GM18873 (cell line): ENCODE measurements at regions not wholly inside any gene's neighbourhood (a gene's known extent, or its start where the extent isn't known, plus 50 kb on each side); places are given as distances from the start of the nearest gene placed in this dataset.

ENCODE experiments used
- ATAC-seq: cut with Tn5 transposase; IDR thresholded peaks from one replicate; pipeline ENCODE4 v1.9.1; 2021; ENCODE audit warnings: mild to moderate bottlenecking, moderate library complexity, moderate number of reproducible peaks; ENCODE audit not compliant: unreplicated experiment, low FRiP score

DNA sequence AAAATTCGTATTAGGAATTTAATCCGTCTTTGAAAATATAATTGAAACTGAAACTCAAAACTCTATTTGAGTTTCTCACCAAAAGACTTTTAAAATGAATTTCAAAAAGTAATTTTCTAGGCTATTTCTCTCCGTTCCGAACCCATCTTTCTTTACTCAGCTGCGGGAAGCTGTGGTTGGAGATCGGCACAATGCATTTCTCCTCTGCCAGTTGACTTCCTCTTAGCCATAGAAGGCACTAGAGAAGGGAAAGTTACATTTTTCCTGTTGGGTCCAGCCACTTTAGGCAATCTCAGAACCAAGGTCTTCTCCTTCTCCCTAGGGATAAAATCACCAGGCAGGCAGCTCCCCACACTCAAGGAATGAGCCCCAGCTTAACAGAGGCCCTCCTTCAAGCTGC, 133.6 kb upstream of the COL1A2 start:
- ATAC-seq = no peak

DNA sequence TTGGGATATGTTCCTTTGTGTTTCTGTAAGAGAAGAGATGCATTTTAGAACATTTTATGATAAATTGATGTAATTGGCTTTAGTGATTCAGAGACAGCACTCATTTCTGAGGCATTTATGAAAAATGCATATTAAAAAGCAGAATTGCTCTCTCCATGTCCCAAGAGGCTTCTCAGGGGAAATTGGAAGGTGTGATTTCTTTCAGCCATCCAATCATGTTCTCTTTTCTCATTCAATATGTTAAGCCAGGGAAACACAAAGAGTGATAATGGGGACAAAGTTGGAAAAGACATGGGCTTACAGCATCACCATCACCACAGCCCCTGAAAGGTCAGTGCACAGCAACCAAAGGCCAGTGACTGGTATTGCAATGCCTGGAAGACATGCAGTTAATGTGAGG, 129.9 kb upstream of the COL1A2 start:
- ATAC-seq = no peak

DNA sequence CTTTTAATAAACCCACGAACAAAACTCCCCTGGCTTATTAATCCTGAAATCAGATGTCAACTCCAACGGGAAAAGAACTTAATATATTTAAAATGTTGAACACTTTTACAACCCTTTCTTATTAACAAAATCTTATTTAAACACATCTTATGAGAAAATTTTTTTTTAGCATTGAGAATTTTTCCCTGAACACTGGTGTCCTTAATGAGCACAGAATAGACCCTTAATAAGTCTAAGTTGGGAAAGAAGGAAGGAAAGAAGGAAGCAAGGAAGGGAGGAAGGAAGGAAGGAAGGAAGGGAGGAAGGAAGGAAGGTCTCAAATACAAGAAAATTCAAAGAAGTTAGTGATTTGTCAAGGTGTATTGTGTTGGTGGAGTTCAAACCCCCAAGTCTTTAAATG, 129.2 kb upstream of the COL1A2 start:
- ATAC-seq = no peak

DNA sequence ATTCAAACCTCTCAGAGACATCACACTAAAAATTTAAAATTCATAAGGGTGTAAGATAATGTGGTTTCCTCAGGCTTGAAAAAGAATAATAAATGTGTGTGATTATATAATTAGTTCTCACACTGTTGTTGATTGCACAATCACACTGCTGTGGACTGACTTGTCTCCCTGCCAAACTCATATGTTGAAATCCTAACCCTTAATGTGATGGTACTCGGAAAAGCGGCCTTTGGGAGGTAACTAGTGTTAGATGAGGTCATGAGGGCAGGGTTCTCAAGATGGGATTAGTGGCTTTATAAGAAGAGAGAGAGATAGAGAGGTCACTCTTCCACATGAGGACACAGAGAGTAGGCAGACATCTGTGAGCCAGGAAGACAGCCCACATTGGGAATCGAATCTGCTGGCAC, 128.5 kb upstream of the COL1A2 start:
- no peak for ATAC-seq

DNA sequence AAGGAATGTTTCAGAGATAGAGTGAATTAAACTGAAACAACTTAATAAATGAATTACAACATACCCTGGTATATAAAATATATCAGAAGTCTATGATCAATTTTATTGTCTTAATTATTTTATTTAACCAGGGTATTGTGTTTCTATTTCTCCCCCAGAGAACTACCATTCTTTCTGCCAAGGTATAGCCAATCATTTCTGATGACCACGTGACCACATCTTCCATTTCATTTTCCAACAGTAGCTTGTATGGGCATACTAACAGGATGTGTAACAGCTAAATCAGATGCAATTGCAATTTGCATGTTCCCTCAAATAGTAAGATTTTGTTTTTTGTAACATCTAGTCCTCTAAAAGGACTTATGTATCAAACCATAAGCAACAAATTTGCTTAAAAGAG, 123.9 kb upstream of the COL1A2 start:
- no peak for ATAC-seq

DNA sequence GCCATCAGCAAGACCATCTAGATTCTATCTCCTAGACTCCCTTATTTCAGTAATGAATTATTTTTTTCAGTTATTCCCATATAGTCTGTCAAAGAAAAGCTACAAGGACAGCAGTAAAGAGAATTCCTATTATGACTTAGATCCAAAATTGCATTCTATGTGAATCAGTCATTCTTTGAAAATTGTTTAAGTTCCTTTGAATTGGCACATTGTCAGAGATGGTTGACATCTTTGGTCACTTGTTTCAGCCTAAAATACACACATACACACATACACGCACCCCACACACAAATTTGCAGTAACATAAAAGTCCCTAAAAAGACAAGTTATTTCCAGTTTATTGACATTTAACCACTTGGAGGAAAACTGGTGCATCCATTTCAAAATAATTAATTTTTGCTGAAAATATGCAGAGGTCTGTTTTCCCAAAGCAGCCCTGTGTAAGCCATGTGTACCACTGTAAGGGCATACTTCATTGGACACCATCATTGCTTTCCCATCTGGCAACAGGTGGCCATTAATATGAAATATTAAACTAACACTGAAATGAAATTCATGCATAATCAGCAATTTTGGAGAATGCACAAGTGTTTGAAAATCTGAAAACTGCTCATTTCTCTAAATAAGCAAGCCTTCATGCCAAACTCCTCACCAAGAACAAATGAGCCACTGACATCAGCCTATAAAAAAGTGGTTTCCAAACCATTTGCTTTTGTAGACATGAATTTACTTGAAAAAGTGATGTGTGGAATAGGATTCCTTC, 121.7 kb upstream of the COL1A2 start:
- ATAC-seq = no peak

DNA sequence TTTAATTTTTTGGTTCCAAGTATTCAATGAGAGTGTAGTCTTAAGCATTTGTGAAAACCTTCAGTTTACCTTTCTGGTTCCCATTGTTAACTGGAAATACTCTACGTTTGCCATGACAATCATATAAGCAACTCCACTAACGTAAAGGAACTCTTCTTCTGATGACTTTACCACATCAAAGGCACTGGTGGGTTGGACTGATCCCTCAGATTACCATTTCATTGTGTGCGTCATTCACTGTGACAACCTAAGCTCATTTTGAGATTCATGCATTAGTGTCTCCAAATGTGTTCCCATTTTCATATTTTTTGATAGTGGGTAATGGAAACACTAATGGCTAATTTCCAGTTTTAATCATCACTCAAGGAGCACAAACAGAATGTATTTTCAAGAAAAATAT, 119.9 kb upstream of the COL1A2 start:
- no peak for ATAC-seq

DNA sequence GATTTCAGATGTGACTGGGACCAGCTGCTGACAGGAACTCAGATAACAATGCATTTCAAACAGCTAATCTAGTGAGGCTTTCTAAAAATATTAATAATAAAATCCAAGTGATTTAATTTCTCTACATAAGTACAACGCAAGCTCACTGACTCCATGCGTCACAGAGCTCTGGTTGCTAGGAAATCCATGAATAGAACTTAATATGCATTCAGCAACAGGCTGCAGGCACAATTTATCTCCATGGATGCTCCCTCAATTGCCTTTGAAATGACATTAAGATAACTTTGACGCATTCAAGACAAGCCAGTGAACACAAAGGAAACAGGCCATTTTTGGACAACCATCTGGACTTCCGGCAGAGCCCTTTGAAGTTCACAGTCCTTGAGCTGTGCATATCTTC, 118.7 kb upstream of the COL1A2 start:
- no peak for ATAC-seq

DNA sequence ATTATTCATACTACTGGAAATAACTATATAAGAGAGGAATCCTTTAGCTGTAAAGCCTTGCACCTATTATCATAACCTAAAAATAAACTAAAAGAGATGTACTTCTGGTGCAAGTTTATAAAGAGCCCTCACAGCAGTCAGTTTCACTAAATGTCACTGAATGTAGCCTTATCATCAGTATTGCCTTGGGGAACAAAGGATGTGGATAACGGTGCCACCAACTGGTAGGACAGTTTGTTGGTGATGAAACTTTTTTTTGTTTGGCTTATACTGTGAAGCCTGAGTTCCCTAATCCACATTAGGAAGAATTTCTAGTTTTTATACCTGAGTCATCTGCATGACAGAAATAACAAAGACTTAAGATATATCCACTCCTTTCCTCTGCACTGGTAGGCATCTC, 117.9 kb upstream of the COL1A2 start:
- no peak for ATAC-seq

DNA sequence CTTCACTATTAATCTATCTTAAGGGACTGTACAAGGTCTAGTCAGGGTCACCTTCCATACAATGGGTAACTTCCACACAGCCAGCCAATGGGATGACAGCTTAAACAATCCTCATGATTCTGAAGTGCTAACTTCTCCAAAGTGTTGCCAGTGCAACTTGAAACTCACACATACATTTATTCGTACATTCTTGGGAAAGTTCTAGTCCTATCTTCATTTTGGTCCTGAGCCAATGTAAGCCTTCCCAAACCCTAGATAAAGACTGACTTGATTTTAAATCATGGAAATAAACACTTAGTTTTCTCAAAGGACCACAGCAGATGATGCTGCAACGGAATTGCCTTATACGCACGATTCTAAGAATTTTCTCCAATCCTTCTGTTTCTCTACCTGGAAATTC, 117.5 kb upstream of the COL1A2 start:
- ATAC-seq = no peak

DNA sequence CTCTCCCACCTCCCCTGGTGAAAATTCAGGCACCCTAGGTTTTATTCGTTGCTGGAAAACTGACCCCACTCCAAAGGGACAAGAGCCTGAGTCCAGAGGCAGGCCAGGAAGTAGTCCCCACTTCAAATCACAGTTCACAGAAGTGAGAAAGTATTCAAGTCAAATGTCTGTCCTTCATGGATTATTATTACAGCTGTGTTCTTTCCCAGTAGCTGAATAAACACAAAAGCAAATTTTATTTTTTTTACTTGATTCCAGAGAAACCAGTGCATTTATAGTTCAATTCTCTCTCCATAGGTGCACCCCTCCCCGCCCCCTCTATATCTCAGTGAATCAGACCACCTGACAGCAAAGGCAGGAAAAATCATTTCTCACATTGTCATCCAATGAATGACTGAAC, 113.8 kb upstream of the COL1A2 start:
- no peak for ATAC-seq

DNA sequence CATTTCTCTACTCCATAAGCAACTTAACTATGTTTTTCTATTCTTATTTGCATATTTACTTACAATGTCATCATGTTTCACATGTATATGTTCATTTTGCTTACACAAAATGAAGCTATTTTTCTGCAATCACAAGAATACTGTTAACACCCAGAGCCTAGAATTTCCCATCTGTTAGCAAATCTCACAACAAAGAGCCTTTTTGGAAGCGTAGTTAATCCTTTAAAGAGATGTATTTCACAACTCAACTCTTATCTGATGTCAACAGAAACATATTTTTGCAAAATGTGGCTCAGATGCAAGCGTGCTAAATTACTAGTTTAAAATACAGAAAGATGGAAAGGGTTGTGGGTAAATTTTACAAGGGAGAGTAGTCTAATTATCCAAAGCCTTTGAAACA, 110.6 kb upstream of the COL1A2 start:
- ATAC-seq = no peak

DNA sequence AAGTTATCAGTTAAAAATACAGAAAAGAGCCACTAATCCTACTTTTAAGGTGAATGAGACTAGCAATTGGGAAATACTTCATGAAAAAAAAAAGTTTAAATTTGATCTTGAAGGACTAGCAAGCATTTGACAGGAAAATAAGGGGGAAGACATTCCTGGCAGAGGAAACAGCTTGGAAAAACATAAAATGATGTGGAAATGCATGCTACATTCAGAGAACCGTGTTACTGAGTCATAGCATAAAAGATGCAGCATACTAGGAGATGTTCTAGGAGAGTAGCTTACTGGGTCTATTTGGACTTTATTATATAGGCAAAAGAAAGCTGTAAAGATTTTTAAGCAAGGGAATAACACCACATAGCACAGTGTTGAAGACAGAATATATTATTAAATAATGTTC, 108.6 kb upstream of the COL1A2 start:
- ATAC-seq = no peak

DNA sequence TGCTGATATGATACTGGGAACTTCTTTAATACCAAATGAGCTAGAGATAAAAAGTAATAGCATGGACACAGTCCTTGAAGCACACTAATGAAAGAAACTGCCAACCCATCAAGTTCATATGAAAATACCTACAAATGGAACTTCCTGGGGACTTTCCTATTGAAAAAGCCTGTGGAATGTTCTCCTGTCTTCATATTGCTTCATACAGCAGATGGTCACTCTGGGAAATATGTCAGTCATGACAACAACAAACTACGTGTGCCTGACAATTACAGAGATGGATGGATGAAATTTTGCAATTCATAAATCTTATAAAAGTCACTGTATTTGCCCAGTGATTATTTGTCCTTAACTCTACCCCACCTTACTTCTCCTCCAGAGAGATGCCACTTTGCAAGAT, 106.6 kb upstream of the COL1A2 start:
- ATAC-seq = no peak

DNA sequence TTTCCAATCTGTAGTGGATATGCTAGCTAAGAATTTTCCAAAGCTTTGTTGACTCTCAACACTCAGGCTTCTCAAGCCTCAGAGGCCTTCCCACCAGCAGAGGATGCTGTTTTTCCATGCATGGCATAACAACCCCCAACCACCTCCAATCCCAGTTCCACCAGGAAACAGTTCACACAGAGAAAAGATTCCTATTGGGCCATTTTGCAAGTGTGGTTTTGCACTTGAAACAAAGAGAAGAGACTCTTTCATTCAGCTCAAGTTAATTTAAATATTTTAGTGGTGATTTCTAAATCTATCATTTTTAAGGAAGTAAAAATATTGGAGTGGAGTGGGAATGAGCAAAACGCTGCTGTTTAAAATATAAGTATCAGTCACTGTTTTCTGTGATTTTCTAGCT, 105.6 kb upstream of the COL1A2 start:
- ATAC-seq = no peak

DNA sequence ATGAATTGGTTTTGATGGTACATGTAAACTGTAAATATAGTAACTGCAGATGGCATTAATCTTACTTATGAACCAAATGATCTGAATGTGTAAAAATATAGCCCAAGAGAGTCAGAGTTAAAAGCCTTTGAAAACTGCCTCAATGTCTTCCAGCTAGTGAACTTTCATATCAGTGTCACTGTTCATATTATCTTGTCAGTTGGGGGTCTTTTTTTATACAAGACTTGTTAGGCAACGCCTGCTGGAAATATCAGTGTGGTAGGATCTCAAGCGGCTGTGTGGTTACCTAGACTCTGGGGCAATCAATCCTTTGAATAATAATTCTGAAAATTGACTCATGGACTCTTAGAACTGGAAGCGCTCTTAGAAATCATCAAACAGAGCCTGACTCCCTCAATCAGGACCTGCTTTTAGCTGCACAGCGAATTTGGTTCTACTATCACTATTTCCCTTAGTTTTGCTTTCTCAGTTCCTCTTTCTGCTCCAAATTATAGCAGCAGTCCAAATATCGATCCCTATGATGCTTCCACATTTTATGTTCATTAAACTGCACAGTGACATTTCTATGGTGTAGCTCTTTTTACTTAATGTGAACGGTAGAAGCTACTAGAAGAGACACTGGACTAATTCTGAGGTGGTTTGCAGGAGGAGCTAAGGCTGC, 100.1 kb upstream of the COL1A2 start:
- ATAC-seq = no peak

DNA sequence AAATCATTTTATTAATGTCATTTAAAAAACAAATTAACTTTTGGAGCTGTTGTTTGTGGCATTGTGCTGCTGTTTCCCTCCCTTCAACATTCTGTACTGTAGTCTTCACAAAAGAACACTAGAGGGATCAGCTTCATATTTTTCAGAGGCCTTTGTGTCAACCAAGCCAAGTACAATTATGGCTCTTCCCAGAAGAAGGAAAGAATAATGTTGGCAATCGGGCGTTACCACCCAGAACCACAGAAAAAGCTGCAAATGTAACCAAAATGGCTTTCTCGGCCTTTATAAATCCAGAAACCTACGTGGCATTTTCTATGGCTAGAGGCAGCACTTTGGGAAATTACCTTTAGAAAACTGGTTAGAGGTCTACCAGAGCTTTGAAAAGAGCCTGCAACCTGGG, 98.8 kb upstream of the COL1A2 start:
- ATAC-seq = no peak

DNA sequence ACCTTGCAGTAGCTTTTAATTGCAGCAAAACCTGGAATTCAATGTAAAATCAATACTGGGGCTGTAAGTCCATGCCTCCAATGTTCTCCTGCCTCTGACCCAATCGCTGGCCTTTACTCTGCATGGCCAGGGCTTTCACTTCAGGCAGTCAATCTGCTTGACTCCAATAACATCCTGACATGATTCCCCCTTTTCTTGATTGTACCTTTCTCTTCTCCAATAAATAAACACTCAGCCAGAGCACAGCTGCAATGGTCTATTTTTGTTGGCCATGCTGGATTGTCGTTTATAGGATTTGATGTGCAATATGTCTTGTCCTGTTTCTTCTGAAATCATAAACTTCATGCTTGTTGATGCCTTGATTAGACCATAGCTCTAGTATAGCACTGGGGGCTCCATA, 97.8 kb upstream of the COL1A2 start:
- ATAC-seq = no peak

DNA sequence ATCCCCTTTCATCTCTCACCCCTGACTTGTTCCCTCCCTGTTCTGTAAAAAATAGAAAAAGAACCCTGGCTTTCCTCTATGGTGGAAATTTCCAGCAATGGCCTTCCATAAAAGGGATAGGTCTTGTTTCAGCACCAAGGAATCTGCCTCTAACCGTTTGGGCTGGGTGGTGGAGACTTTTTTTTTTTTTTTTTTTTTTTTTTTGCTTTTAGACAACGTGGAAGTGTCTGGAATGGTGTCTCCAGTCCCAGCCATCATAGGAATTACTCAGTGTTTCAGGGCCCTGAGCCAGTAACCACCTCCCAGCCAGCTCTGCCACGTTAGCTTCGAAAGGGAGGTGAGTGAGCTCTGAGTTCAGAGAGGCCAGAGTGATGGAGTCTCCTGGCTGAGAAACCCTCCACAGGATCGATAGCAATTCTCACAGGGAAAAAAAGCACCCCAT, 97.3 kb upstream of the COL1A2 start:
- ATAC-seq = no peak

DNA sequence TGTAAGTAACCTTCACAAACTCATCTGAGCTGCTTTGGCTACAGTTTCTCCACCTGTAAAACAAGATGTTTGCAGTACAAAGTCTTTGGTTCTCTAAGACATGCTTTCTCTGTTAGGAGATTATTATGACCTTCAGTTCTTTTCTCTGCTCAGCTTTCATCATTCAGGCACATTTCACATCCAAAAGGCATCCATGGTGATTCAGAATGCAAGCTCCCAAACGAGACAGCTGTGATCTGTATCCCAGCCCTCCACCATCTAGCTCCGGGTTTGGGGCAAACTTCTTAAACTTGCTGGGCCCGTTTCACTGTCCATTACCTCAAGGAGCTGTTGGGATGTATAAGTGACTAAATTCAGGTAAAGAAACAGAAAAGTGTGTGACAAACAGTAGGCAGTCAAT, 95.8 kb upstream of the COL1A2 start:
- no peak for ATAC-seq

DNA sequence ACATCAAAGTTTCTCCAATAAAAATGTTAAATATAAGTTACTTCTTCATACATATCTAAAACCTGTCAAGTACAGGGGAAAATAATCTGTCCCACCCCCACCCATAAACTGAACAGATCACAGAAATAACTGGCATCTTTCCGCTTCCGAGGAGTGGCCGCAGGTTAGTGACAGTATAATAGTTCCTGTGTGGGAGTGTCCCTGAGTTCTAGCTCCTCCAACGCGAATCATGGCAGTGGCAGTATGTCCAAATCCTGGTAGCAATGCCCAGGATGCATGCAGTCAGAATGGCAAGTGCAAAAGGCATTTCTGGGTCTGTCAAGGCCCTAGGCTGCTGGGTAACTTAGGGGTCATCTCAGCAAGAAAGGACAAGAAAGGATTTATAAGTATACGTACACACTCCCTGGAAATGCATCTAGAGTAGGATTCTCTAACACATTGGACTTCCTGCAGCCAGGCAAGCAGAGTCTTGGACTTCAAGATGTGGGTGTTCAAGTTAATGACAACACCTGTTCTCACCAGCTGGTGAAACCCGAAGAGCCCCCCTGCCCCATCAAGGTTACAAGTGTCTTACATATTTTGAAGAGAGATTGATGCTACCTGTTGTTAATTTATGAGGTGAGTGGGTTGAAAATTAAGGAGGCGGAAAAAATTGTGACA, 94.4 kb upstream of the COL1A2 start:
- no peak for ATAC-seq
